GM06990 (cell line): ENCODE measurements at regions not wholly inside any gene's neighbourhood (a gene's known extent, or its start where the extent isn't known, plus 50 kb on each side); places are given as distances from the start of the nearest gene placed in this dataset.
"Not testable (repeated sequence)": the region's sequence is repeated elsewhere in the genome, so short reads cannot be mapped to it uniquely, and the experiment has no call there.

Experiments
- DNase-seq: peaks from one replicate; pipeline ENCODE4 v3.0.0-alpha.2; 2011; ENCODE audit not compliant: insufficient read length; ENCODE audit errors: extremely low read depth
- H3K27me3 ChIP-seq: replicated peaks from 2 replicates; pipeline ENCODE4 v1.6.0; 2011; ENCODE audit warnings: low read length; ENCODE audit not compliant: control insufficient read depth, insufficient read depth
- H3K36me3 ChIP-seq: 2 replicates; pipeline ENCODE4 v1.5.1; 2011; ENCODE audit warnings: low read length; ENCODE audit not compliant: control insufficient read depth, insufficient read depth
- H3K4me3 ChIP-seq: replicated peaks from 2 replicates; pipeline ENCODE4 v1.5.1; 2011; ENCODE audit warnings: low read depth, mild to moderate bottlenecking, control low read depth, low read length
- TF ChIP-seq, protein P1 (sequence below): IDR thresholded peaks from 2 replicates; pipeline ENCODE4 v1.5.1; 2011; ENCODE audit warnings: low read length, control low read depth, mild to moderate bottlenecking, inconsistent platforms; ENCODE audit not compliant: insufficient read depth, poor library complexity, severe bottlenecking

GRCh38 chr4:126899331-126899801 lies 733.4 kb upstream of the INTU start:
- Histone ChIP-seq H3K36me3 (no peaks in the 10 kb centered on the region), H3K4me3 (no peak overlapping the region), H3K27me3 (no peaks in the 10 kb centered on the region)
- DNase-seq: no peak
- TF ChIP-seq, protein P1, sequence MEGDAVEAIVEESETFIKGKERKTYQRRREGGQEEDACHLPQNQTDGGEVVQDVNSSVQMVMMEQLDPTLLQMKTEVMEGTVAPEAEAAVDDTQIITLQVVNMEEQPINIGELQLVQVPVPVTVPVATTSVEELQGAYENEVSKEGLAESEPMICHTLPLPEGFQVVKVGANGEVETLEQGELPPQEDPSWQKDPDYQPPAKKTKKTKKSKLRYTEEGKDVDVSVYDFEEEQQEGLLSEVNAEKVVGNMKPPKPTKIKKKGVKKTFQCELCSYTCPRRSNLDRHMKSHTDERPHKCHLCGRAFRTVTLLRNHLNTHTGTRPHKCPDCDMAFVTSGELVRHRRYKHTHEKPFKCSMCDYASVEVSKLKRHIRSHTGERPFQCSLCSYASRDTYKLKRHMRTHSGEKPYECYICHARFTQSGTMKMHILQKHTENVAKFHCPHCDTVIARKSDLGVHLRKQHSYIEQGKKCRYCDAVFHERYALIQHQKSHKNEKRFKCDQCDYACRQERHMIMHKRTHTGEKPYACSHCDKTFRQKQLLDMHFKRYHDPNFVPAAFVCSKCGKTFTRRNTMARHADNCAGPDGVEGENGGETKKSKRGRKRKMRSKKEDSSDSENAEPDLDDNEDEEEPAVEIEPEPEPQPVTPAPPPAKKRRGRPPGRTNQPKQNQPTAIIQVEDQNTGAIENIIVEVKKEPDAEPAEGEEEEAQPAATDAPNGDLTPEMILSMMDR: no peak

GRCh38 chr4:126906466-126906865 lies 726.3 kb upstream of the INTU start:
- Histone ChIP-seq H3K27me3 (no peaks in the 10 kb centered on the region), H3K36me3 (no peaks in the 10 kb centered on the region), H3K4me3 (no peak overlapping the region)
- DNase-seq: no peak
- TF ChIP-seq, protein P1: no peak

- Histone ChIP-seq H3K4me3 (no peak overlapping the region), H3K36me3 (no peaks in the 10 kb centered on the region), H3K27me3 (no peaks in the 10 kb centered on the region)
- TF ChIP-seq, protein P1: no peak
- no peak for DNase-seq
Measured at GRCh38 chr4:126907389-126907788, 725.4 kb upstream of the INTU start.

DNA sequence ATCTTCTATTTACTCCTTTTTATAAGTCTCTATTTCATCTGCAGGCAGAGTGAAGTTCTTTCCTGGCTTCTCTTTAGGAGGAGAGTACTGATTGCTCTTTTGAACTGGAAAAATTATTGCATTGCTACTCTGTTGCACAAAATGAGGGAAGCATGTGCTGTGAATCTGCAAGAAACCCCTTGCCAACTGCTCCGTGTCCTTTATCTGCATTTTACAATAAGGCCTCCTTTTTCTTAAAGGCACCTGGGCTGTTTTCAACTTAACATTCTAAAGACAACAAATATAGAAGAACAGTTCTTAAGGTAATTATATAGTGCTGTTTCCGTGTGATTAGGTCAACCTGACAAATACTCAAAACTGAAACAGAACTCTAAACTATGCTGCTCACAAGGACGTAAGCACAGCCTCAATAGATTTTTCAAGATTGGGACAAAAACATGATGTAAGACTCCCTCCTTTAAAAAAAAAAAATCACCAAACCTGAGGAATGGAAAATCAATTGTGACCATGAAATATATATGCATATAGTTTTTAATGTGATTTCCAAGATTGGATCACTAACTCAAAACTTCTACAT lies 716.6 kb upstream of the INTU start:
- H3K36me3 ChIP-seq: no peaks in the 10 kb centered on the region
- TF ChIP-seq, protein P1: no peak
- no peaks in the 10 kb centered on the region for H3K27me3 ChIP-seq
- H3K4me3 ChIP-seq: no peak overlapping the region
- DNase-seq: no peak

DNA sequence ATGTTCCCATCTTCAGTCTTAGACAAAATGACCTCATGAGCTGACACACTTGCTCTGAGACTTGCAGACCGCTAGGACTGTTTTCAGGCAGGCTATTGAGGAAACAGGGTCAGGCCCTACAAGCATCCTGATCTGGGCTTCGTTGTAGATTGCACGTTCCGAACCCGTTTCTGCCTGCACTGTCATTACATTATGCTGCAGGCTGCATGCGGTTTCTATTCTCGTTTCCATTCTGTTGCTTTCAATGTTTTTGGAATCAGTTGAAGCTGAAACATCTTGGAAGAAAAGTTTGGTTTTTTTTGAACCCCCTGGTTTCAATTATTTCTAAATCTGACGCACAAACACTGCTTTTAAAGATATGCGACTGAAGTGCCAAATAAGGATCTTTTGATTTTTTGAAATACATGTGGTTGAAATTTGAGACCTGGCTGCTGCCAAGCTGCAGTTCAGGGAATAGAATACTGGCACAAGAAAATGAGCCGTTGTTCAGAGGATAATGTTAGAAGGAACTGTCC lies 716.1 kb upstream of the INTU start:
- no peaks in the 10 kb centered on the region for H3K36me3 ChIP-seq
- H3K4me3 ChIP-seq: no peak overlapping the region
- TF ChIP-seq, protein P1: no peak
- no peak for DNase-seq
- H3K27me3 ChIP-seq: no peaks in the 10 kb centered on the region

DNA sequence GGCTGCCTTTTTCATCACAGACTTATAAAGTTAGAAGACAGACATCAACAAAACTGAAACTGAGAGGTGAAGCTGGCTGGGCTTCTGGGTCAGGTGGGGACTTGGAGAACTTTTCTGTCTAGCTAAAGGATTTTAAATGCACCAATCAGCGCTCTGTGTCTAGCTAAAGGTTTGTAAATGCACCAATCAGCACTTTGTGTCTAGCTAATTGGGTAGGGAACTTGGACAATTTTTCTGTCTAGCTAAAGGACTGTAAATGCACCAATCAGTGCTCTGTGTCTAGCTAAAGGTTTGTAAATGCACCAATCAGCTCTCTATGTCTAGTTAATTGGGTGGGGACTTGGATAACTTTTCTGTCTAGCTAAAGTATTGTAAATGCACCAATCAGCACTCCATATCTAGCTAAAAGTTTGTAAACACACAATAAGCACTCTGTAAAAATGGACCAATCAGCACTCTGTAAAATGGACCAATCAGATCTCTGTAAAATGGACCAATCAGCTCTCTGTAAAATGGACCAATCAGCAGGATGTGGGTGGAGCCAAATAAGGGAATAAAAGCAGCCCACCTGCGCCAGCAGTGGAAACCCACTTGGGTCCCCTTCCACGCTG lies 710.3 kb upstream of the INTU start:
- not testable (repeated sequence) for H3K27me3 ChIP-seq, H3K36me3 ChIP-seq, DNase-seq, H3K4me3 ChIP-seq
